ENCODE measurements at regions not wholly inside any gene's neighbourhood (a gene's known extent, or its start where the extent isn't known, plus 50 kb on each side); places are given as distances from the start of the nearest gene placed in this dataset.

DNA sequence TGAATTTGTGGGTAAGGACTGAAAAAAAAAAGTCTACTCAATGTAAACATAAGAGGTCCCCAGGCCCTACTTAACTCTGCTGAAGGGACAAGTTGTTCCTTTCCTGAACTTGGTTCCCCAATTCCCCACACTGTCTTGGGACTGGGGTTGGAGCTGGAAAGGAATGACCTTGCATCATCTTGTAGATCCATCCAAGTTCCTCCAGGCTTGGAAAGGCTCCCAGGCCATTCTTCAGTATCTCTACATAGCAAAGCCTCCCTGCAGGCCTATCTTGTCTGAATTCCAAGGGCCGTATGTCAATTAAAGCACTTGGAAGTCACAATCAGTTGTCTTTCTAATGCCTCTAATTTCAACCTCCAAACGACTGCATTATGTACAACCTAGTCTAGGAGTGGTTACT, 361.2 kb downstream of the TMEM135 start:
- no peak overlapping the region for H3K27ac ChIP-seq
- DNase-seq (ENCODE audit: low read depth, low spot score): no peak

- peak; percentile 10 for DNase-seq (ENCODE audit: low read depth, low spot score)
- peak overlapping the region; percentile 17 for H3K27ac ChIP-seq
These were observed 359.5 kb downstream of the TMEM135 start for GRCh38 chr11:87397011-87397865.

- DNase-seq (ENCODE audit: low read depth, low spot score): no peak
These were observed 357.2 kb downstream of the TMEM135 start for GRCh38 chr11:87394924-87395323.

GRCh38 chr11:87392665-87393064, 354.9 kb downstream of the TMEM135 start:
- no peak for DNase-seq (ENCODE audit: low read depth, low spot score)
- H3K27ac ChIP-seq: no peak overlapping the region

More at GRCh38 chr11:87394924-87395323, 357.2 kb downstream of the TMEM135 start:
- no peak overlapping the region for H3K27ac ChIP-seq

DNA sequence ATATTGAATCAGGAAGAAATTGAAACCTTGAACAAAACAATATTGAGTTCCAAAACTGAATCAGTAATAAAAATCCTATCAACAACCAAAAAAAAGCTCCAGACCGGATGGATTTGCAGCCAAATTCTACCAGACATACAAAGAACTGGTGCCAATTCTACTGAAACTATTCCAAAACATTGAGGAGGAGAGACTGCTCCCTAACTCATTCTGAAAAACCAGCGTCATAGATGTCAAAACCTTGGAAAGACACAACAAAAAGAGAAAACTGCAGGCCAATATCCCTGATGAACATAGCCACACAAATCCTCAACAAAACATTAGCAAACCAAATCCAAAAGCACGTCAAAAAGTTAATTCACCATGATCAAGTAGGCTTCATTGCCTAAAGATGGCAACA, 353.8 kb downstream of the TMEM135 start:
- no peak for DNase-seq (ENCODE audit: low read depth, low spot score)

GRCh38 chr11:87384078-87384729, 346.5 kb downstream of the TMEM135 start:
- no peak overlapping the region for H3K27ac ChIP-seq
- no peak for DNase-seq (ENCODE audit: low read depth, low spot score)

More for the DNA sequence above, 353.8 kb downstream of the TMEM135 start:
- no peak overlapping the region for H3K27ac ChIP-seq

DNA sequence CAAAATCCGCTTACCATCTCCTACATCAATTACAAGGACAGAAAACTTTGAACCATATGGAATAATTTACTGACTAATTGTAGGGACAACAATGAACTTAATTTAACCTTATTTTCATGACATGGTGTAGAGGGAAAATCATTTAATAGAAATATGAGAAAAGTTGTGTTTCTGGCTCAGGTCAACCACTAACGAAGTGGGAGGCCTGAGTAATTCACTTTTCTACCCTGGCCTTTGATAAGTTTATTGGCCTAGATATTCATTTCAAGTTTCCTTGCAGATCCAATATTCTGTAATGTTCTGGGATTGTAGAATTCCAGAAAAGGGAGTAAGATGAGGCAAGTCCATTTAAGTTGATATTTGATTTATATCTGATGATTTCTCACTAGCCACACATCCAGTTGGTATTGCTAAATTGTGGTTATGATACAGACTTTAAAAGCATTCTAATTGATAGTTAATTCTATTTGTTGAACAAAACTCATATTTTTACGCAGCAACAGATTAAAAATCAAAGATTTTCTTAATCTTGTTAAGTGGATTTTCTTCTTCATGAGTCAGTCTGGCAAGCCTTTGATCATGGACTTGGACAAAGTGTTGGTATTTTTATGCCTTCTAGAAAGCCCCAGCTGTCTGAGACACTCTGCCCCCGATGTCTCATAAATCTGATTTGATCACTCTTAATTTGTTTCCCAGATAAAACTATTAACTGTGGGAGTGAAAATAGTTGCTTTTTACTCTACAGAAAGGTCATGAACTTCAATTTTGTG, 336.5 kb downstream of the TMEM135 start:
- no peak for DNase-seq (ENCODE audit: low read depth, low spot score)

More for the DNA sequence above, 336.5 kb downstream of the TMEM135 start:
- H3K27ac ChIP-seq: no peak overlapping the region

Measured in epithelial cell of prostate (primary cell).